ENCODE measurements at regions not wholly inside any gene's neighbourhood (a gene's known extent, or its start where the extent isn't known, plus 50 kb on each side); places are given as distances from the start of the nearest gene placed in this dataset.

- TF ChIP-seq CTCF (IDR thresholded peaks at IDR 0.05) (no peak), POLR2A (IDR thresholded peaks at IDR 0.05) (no peak)
Observed at GRCh38 chr2:108076527-108076926, 90.2 kb downstream of the SLC5A7 start.

All from uterus (tissue), 2 donors.